ENCODE measurements at regions not wholly inside any gene's neighbourhood (a gene's known extent, or its start where the extent isn't known, plus 50 kb on each side); places are given as distances from the start of the nearest gene placed in this dataset.

DNA sequence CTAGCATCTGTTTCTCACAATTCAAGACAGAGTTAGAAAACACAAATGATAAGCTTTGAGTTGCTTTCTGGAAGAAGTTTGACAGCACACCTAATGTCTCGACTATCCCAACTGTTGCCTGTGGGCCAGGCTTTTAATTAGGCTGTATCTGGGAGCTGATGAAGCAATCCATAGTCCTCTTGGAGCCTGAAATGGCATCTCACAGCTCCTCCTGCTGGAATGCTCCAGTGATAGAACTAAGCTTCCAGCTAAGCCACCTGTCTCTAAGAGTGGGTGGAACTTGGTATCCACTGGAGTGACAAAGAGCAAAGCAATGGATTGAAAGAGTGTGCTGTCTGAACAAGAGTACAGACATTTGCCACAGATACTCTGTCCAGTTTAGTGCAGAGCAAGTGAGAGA lies 605.3 kb upstream of the NR5A2 start:
- no peak overlapping the region for H3K27ac ChIP-seq (replicated peaks in 1 of 4)
- no peaks in the 10 kb centered on the region for H3K36me3 ChIP-seq
- no peaks in the 10 kb centered on the region for H3K27me3 ChIP-seq
- peaks cover 0 to 12% (median 3%) of the 10 kb centered on the region in 4 donors for H3K9me3 ChIP-seq
- WGBS = 73% methylated on average over 1 of the region's 1 CpG
- no peaks in the 10 kb centered on the region for H3K4me1 ChIP-seq
- intact Hi-C loops (cut with DNase I) = no loop called here
- DNase-seq (ENCODE audit: extremely low spot score) = no peak
- no peak overlapping the region for H3K4me3 ChIP-seq
- TF ChIP-seq POLR2AphosphoS5 (IDR thresholded peaks at IDR 0.05) = no peak
- TF ChIP-seq POLR2A (IDR thresholded peaks at IDR 0.05; ENCODE audit: low read depth) = no peak
- TF ChIP-seq EP300 (IDR thresholded peaks at IDR 0.05) = no peak
- TF ChIP-seq, protein P1, sequence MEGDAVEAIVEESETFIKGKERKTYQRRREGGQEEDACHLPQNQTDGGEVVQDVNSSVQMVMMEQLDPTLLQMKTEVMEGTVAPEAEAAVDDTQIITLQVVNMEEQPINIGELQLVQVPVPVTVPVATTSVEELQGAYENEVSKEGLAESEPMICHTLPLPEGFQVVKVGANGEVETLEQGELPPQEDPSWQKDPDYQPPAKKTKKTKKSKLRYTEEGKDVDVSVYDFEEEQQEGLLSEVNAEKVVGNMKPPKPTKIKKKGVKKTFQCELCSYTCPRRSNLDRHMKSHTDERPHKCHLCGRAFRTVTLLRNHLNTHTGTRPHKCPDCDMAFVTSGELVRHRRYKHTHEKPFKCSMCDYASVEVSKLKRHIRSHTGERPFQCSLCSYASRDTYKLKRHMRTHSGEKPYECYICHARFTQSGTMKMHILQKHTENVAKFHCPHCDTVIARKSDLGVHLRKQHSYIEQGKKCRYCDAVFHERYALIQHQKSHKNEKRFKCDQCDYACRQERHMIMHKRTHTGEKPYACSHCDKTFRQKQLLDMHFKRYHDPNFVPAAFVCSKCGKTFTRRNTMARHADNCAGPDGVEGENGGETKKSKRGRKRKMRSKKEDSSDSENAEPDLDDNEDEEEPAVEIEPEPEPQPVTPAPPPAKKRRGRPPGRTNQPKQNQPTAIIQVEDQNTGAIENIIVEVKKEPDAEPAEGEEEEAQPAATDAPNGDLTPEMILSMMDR (IDR thresholded peaks at IDR 0.05) = no peak

DNA sequence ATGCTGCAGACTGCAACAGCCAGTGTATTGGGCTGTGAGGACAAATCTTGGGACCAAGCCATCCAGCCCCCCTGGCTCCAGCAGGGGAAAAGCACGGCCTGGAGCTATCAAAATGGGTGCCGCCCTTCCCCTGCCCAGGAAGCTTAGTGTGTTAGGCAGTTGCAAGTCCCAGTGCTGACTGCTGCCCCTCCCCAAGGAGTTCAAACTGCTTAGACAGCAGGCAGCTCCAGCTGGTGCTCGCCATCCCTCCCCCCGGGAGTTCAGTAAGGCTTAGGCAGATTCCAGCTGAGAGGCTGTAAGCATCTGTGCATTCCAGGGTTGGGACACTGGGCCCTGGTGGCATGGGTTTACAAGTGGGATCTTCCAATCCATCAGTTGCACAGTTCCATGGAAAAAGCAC lies 579.6 kb upstream of the NR5A2 start:
- 70% methylated on average over 2 of the region's 4 CpGs for WGBS
- Histone ChIP-seq H3K4me3 (no peak overlapping the region), H3K9me3 (peaks cover 0 to 4% (median 0%) of the 10 kb centered on the region in 4 donors), H3K4me1 (no peaks in the 10 kb centered on the region), H3K27me3 (no peaks in the 10 kb centered on the region), H3K36me3 (no peaks in the 10 kb centered on the region), H3K27ac (replicated peaks in 1 of 4) (no peak overlapping the region)
- TF ChIP-seq POLR2A (IDR thresholded peaks at IDR 0.05; ENCODE audit: low read depth) = no peak
- TF ChIP-seq, protein P1 (IDR thresholded peaks at IDR 0.05) = no peak
- no peak for TF ChIP-seq POLR2AphosphoS5 (IDR thresholded peaks at IDR 0.05)
- no peak for TF ChIP-seq EP300 (IDR thresholded peaks at IDR 0.05)
- intact Hi-C loops (cut with DNase I) = no loop called here
- DNase-seq (ENCODE audit: extremely low spot score) = no peak

DNA sequence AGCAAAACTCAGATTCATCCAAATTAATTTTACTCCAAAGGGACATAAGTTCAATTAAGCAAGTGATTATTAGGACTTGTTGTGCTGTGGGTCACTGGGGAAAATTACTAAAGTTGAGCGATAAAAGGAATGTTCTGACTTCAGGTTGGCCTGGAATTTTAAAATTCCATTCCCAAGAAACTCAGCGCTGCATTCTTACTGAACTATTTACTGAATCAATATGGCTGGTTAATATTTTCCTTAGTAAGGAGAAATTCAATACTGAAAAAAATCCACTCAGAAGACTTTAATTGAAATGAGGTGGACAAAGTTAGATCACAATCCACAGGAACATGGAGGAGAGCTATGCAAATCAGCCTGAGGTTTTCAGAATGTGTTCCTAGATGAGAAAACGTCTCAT lies 578.9 kb upstream of the NR5A2 start:
- H3K4me1 ChIP-seq = no peaks in the 10 kb centered on the region
- no peaks in the 10 kb centered on the region for H3K27me3 ChIP-seq
- H3K9me3 ChIP-seq = no peaks in the 10 kb centered on the region
- intact Hi-C loops (cut with DNase I) = no loop called here
- no peak for DNase-seq (ENCODE audit: extremely low spot score)
- H3K27ac ChIP-seq (replicated peaks in 1 of 4) = no peak overlapping the region
- WGBS = 85% methylated on average over 3 of the region's 3 CpGs
- no peaks in the 10 kb centered on the region for H3K36me3 ChIP-seq
- TF ChIP-seq EP300 (IDR thresholded peaks at IDR 0.05) (no peak), POLR2A (IDR thresholded peaks at IDR 0.05; ENCODE audit: low read depth) (no peak), POLR2AphosphoS5 (IDR thresholded peaks at IDR 0.05) (no peak)
- TF ChIP-seq, protein P1 (IDR thresholded peaks at IDR 0.05) = no peak
- H3K4me3 ChIP-seq = no peak overlapping the region

DNA sequence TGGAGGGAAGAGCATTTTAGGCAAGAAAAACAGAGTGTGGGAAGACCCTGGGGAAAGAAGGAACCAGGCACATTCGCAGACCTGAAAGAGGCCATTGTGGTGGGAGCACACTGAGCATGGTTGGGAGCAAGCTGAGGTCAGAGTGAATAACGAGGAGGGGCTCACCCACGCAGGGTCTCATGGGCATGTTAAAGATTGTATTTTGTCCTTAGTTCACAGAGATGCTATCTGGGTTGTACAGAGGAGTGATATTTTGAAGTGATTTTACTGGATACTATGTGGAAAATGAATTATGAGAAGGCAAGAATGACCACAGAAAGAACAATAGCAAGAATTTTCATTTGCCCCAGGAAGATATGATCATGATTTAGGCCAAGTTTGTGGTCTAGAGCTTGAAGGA lies 578.3 kb upstream of the NR5A2 start:
- no peaks in the 10 kb centered on the region for H3K9me3 ChIP-seq
- DNase-seq (ENCODE audit: extremely low spot score) = no peak

DNA sequence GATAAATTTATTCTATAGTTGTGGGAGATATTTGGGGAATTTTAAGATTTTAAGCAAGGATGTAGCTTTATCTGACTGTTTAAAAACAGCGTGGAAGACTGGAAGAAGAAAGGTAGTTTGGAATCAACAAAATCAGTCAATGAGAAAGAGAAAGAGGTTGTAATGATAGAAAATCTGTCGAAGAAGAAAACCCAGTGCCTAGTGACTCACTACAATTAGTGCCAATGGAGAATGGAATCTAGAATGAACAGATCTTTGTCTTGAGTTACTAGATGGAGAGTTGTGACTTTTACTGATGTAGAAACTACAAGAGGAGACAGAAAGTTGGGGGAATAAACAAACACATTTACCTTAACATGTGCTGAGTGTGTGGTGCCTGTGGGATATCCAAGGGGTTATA lies 577.8 kb upstream of the NR5A2 start:
- TF ChIP-seq, protein P1 (IDR thresholded peaks at IDR 0.05) = no peak
- no peak for TF ChIP-seq POLR2A (IDR thresholded peaks at IDR 0.05; ENCODE audit: low read depth)
- TF ChIP-seq EP300 (IDR thresholded peaks at IDR 0.05) = no peak
- TF ChIP-seq POLR2AphosphoS5 (IDR thresholded peaks at IDR 0.05) = no peak
- intact Hi-C loops (cut with DNase I) = no loop called here
- DNase-seq (ENCODE audit: extremely low spot score) = no peak
- Histone ChIP-seq H3K27me3 (no peaks in the 10 kb centered on the region), H3K4me3 (no peak overlapping the region), H3K4me1 (no peaks in the 10 kb centered on the region), H3K9me3 (no peaks in the 10 kb centered on the region), H3K36me3 (no peaks in the 10 kb centered on the region), H3K27ac (replicated peaks in 1 of 4) (no peak overlapping the region)
- 60% methylated on average over 2 of the region's 2 CpGs for WGBS

More for the DNA sequence above, 578.3 kb upstream of the NR5A2 start:
- no peaks in the 10 kb centered on the region for H3K4me1 ChIP-seq
- TF ChIP-seq EP300 (IDR thresholded peaks at IDR 0.05) (no peak), POLR2AphosphoS5 (IDR thresholded peaks at IDR 0.05) (no peak), POLR2A (IDR thresholded peaks at IDR 0.05; ENCODE audit: low read depth) (no peak)
- TF ChIP-seq, protein P1 (IDR thresholded peaks at IDR 0.05) = no peak
- WGBS = 74% methylated on average over 3 of the region's 3 CpGs
- H3K36me3 ChIP-seq = no peaks in the 10 kb centered on the region
- intact Hi-C loops (cut with DNase I) = no loop called here
- no peaks in the 10 kb centered on the region for H3K27me3 ChIP-seq
- H3K27ac ChIP-seq (replicated peaks in 1 of 4) = no peak overlapping the region
- H3K4me3 ChIP-seq = no peak overlapping the region
